ENCODE measurements at regions not wholly inside any gene's neighbourhood (a gene's known extent, or its start where the extent isn't known, plus 50 kb on each side); places are given as distances from the start of the nearest gene placed in this dataset.

- no peak for TF ChIP-seq CTCF (IDR thresholded peaks at IDR 0.05; ENCODE audit: low read depth, low read length)
- TF ChIP-seq EZH2phosphoT487 (IDR thresholded peaks at IDR 0.05; ENCODE audit: low read depth): no peak
These were observed 308.9 kb upstream of the DNAJC19 start for GRCh38 chr3:181298421-181298820.

Data from OCI-LY3 (cell line).